Transverse colon (tissue), 3 donors: ENCODE measurements at regions not wholly inside any gene's neighbourhood (a gene's known extent, or its start where the extent isn't known, plus 50 kb on each side); places are given as distances from the start of the nearest gene placed in this dataset.

Experiments
- EP300 ChIP-seq: sonication (generic); formaldehyde crosslinking; IDR thresholded peaks from one replicate; pipeline ENCODE4 v1.6.1; 2017; ENCODE audit warnings: antibody characterized with exemption, low read depth
- POLR2A ChIP-seq: fragments of 450-650 bp; IDR thresholded peaks from one replicate; pipeline ENCODE4 v1.6.1; 2016; ENCODE audit warnings: antibody characterized with exemption, mild to moderate bottlenecking, moderate library complexity
- TF ChIP-seq, protein P1 (sequence below), 5 experiments: fragments of 200-600 bp in 3 of 5; fragments of 450-650 bp in 2 of 5; sonication (generic) in 3 of 5; IDR thresholded peaks; 1 replicate in 2 of 5; 2 replicates in 3 of 5; pipeline ENCODE4 v1.5.1; 2016 to 2017; ENCODE audit warnings: antibody characterized with exemption in 5 of 5, inconsistent platforms in 3 of 5, mild to moderate bottlenecking in 2 of 5, moderate library complexity in 1 of 5

DNA sequence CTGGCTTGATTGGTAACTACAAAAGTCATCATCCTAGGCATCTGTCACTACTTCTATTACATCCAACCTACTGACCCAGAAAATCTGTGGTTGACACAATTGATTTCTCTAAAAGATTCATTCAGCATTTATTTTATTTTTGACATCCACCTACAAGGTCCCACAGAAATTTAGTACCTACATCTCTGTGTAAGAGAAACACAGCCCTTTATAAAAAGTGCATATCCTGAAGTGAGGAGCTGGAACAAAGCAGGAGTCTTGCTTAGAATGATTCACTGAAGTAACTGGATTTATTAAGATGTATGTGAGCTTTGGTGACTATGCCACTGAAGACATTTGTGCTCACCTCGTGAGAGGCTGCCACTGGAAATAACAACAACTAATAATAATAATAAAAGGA is 391.0 kb downstream of the GPAT3 start:
- TF ChIP-seq POLR2A (no peak), EP300 (no peak)
- TF ChIP-seq, protein P1, sequence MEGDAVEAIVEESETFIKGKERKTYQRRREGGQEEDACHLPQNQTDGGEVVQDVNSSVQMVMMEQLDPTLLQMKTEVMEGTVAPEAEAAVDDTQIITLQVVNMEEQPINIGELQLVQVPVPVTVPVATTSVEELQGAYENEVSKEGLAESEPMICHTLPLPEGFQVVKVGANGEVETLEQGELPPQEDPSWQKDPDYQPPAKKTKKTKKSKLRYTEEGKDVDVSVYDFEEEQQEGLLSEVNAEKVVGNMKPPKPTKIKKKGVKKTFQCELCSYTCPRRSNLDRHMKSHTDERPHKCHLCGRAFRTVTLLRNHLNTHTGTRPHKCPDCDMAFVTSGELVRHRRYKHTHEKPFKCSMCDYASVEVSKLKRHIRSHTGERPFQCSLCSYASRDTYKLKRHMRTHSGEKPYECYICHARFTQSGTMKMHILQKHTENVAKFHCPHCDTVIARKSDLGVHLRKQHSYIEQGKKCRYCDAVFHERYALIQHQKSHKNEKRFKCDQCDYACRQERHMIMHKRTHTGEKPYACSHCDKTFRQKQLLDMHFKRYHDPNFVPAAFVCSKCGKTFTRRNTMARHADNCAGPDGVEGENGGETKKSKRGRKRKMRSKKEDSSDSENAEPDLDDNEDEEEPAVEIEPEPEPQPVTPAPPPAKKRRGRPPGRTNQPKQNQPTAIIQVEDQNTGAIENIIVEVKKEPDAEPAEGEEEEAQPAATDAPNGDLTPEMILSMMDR (IDR thresholded peaks at IDR 0.05) = no peak
